ENCODE measurements at regions not wholly inside any gene's neighbourhood (a gene's known extent, or its start where the extent isn't known, plus 50 kb on each side); places are given as distances from the start of the nearest gene placed in this dataset.

DNA sequence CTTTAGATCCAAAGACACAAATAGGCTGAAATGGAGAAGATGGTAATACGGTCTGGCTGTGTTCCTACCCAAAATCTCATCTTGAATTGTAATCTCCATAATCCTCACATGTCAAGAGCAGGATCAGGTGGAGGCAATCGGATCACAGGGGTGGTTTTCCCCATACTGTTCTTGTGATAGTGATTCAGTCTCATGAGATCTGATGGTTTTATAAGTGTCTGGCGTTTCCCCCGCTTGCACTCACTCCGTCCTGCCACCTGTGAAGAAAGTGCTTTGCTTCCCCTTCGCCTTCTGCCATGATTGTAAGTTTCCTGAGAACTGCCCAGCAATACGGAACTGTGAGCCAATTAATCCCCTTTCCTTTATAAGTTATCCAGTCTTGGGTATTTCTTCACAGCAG is 1795.5 kb upstream of the FLRT2 start:
- TF ChIP-seq POLR2AphosphoS5 (IDR thresholded peaks at IDR 0.05; ENCODE audit: borderline replicate concordance, low read depth, low read length) (no peak), EZH2 (IDR thresholded peaks at IDR 0.05) (no peak)
